Liver (tissue), 8 donors: ENCODE measurements at regions not wholly inside any gene's neighbourhood (a gene's known extent, or its start where the extent isn't known, plus 50 kb on each side); places are given as distances from the start of the nearest gene placed in this dataset.

Experiments
- DNase-seq: peaks from one replicate; pipeline ENCODE4 v3.0.0-alpha.2; 2017; ENCODE audit warnings: low spot score
- H3K27ac ChIP-seq, 2 donors: one replicate each; pipeline ENCODE4 v1.7.0; 2013; ENCODE audit warnings: inconsistent platforms in 2 of 2, low read length in 2 of 2, control low read depth in 1 of 2, low read depth in 1 of 2, mild to moderate bottlenecking in 1 of 2
- H3K27me3 ChIP-seq, 4 donors: one replicate each; pipeline versions ENCODE4 v1.6.1 to v1.7.0; 2013; ENCODE audit warnings: low read length in 3 of 4, inconsistent platforms in 1 of 4, mild to moderate bottlenecking in 1 of 4, moderate library complexity in 1 of 4; ENCODE audit not compliant: control insufficient read depth in 4 of 4, insufficient read depth in 4 of 4
- H3K36me3 ChIP-seq, 4 donors: one replicate each; pipeline versions ENCODE4 v1.6.1 to v1.7.0; 2013; ENCODE audit warnings: low read length in 3 of 4, mild to moderate bottlenecking in 3 of 4, low read depth in 1 of 4, moderate library complexity in 1 of 4; ENCODE audit not compliant: control insufficient read depth in 4 of 4, insufficient read depth in 3 of 4
- H3K4me1 ChIP-seq, 4 donors: one replicate each; pipeline versions ENCODE4 v1.6.1 to v1.7.0; 2013; ENCODE audit warnings: low read length in 3 of 4, mild to moderate bottlenecking in 3 of 4, moderate library complexity in 1 of 4; ENCODE audit not compliant: control insufficient read depth in 4 of 4, insufficient read depth in 4 of 4
- H3K4me3 ChIP-seq, 3 donors: one replicate each; pipeline versions ENCODE4 v1.6.1 to v1.7.0; 2013; ENCODE audit warnings: low read length in 3 of 3, control low read depth in 1 of 3, low read depth in 1 of 3, mild to moderate bottlenecking in 1 of 3
- H3K9ac ChIP-seq, 2 donors: one replicate each; pipeline ENCODE4 v1.7.0; 2013; ENCODE audit warnings: low read length in 2 of 2, mild to moderate bottlenecking in 2 of 2, moderate library complexity in 2 of 2, control low read depth in 1 of 2, low read depth in 1 of 2
- H3K9me3 ChIP-seq, 4 donors: one replicate each; pipeline versions ENCODE4 v1.6.1 to v1.7.0; 2013; ENCODE audit warnings: low read length in 3 of 4; ENCODE audit not compliant: control insufficient read depth in 4 of 4
- ATF3 ChIP-seq: IDR thresholded peaks from 2 replicates; pipeline ENCODE4 v1.6.1; 2016; ENCODE audit warnings: antibody characterized with exemption
- FOXA1 ChIP-seq: IDR thresholded peaks from 2 replicates; pipeline ENCODE4 v1.6.1; 2016; ENCODE audit warnings: antibody characterized with exemption
- FOXA2 ChIP-seq: IDR thresholded peaks from 2 replicates; pipeline ENCODE4 v1.6.1; 2016; ENCODE audit warnings: antibody characterized with exemption
- GABPA ChIP-seq, 2 donors: IDR thresholded peaks in 1 of 2; conservative IDR thresholded peaks in 1 of 2; 2 replicates each; pipeline ENCODE4 v1.6.1; 2016; ENCODE audit warnings: antibody characterized with exemption in 2 of 2, mild to moderate bottlenecking in 1 of 2, moderate library complexity in 1 of 2
- HNF4A ChIP-seq, 2 donors: conservative IDR thresholded peaks; 2 replicates each; pipeline ENCODE4 v1.6.1; 2016; ENCODE audit warnings: antibody characterized with exemption in 2 of 2, mild to moderate bottlenecking in 2 of 2
- HNF4G ChIP-seq: IDR thresholded peaks from 2 replicates; pipeline ENCODE4 v1.6.1; 2016; ENCODE audit warnings: antibody characterized with exemption
- JUND ChIP-seq, 2 donors: IDR thresholded peaks; 2 replicates each; pipeline ENCODE4 v1.6.1; 2016; ENCODE audit warnings: antibody characterized with exemption in 2 of 2
- RAD21 ChIP-seq, 2 donors: IDR thresholded peaks; 2 replicates each; pipeline ENCODE4 v1.6.1; 2016; ENCODE audit warnings: antibody characterized with exemption in 2 of 2, mild to moderate bottlenecking in 2 of 2
- REST ChIP-seq: IDR thresholded peaks from 2 replicates; pipeline ENCODE4 v1.6.1; 2016; ENCODE audit warnings: antibody characterized with exemption, mild to moderate bottlenecking
- RXRA ChIP-seq, 2 donors: IDR thresholded peaks; 2 replicates each; pipeline ENCODE4 v1.6.1; 2017 to 2018; ENCODE audit warnings: antibody characterized with exemption in 2 of 2, mild to moderate bottlenecking in 1 of 2
- YY1 ChIP-seq: IDR thresholded peaks from 2 replicates; pipeline ENCODE4 v1.6.1; 2016; ENCODE audit warnings: antibody characterized with exemption, mild to moderate bottlenecking
- ZBTB33 ChIP-seq: IDR thresholded peaks from 2 replicates; pipeline ENCODE4 v1.6.1; 2016; ENCODE audit warnings: antibody characterized with exemption
- whole genome bisulfite sequencing: extraction: QIAGEN DNeasy Blood & Tissue Kit; methylation state at CpG from one replicate; pipeline ENCODE4 v1.1.7; 2013; 5-methylcytosine and 5-hydroxymethylcytosine counted together
- TF ChIP-seq, protein P1 (sequence below): fragments of 150-350 bp; IDR thresholded peaks from 2 replicates; pipeline ENCODE4 v1.5.1; 2017; ENCODE audit warnings: improper control_type of control experiment, low read depth, low read length; ENCODE audit not compliant: missing input control
- donor health status: healthy.
- donor health status: healthy.
- donor health status: healthy.
- donor health status: healthy.
- donor health status: healthy.

DNA sequence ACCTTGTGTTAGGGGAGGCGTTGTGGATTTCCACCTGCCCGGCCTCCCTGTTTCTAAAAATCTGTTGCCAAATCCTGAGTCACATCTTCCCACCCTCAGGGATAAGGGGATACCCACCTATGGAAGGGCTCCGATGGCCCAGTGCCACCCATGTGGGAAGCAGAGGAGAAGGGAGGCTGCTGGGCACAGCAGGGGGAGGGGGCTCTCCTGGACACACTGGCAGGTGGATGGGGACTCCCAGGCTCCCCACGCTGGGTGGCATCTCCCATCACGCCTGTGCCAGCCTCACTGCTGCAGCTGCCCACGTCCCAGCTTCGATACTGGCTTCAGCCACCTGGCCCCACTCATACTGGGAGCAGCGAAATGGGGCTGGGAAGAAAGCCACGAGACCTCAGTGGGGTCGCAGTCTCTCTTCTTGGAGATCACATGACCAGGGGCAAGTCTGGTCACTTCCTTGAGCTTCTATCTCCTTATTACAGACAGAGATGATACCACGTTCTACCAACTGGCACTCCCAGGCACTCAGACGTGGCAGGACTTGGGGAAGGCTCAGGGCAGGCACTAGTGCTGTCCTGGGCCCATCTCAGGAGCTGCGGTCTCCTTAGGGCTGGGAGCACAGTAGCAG is 72.2 kb downstream of the PITPNM2 start:
- H3K27me3 ChIP-seq: no peaks in the 10 kb centered on the region
- peaks cover 5 to 31% (median 24%) of the 10 kb centered on the region in 4 donors for H3K4me1 ChIP-seq
- no peaks in the 10 kb centered on the region for H3K9me3 ChIP-seq
- no peak for DNase-seq
- no peak overlapping the region for H3K4me3 ChIP-seq
- TF ChIP-seq, protein P1, sequence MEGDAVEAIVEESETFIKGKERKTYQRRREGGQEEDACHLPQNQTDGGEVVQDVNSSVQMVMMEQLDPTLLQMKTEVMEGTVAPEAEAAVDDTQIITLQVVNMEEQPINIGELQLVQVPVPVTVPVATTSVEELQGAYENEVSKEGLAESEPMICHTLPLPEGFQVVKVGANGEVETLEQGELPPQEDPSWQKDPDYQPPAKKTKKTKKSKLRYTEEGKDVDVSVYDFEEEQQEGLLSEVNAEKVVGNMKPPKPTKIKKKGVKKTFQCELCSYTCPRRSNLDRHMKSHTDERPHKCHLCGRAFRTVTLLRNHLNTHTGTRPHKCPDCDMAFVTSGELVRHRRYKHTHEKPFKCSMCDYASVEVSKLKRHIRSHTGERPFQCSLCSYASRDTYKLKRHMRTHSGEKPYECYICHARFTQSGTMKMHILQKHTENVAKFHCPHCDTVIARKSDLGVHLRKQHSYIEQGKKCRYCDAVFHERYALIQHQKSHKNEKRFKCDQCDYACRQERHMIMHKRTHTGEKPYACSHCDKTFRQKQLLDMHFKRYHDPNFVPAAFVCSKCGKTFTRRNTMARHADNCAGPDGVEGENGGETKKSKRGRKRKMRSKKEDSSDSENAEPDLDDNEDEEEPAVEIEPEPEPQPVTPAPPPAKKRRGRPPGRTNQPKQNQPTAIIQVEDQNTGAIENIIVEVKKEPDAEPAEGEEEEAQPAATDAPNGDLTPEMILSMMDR: no peak
- H3K9ac ChIP-seq: no peak overlapping the region
- no peak overlapping the region for H3K27ac ChIP-seq
- WGBS: 93% methylated on average over 13 of the region's 13 CpGs
- H3K36me3 ChIP-seq: no peaks in the 10 kb centered on the region

DNA sequence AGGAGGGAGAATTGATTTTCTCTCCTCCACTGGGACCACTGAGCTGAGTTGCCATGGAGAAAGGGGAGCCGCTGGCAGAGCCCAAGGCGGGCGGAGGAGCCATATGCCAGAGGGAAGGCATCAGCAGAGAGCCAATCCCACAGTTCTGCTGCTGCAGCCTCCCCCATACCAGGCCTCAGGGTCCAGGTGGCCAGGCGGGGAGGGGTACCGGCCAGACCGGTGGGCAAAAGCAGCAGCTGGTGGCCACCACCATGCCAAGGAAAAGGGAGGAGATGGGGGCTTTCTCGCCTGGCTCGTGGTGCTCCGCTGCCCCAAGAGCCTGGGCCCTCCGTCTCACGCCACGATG is 72.8 kb downstream of the PITPNM2 start:
- Histone ChIP-seq H3K4me1 (peaks cover 5 to 31% (median 22%) of the 10 kb centered on the region in 4 donors), H3K9ac (no peak overlapping the region), H3K27ac (no peak overlapping the region), H3K27me3 (no peaks in the 10 kb centered on the region), H3K36me3 (no peaks in the 10 kb centered on the region), H3K4me3 (no peak overlapping the region), H3K9me3 (no peaks in the 10 kb centered on the region)
- no peak for DNase-seq
- WGBS: 97% methylated on average over 12 of the region's 12 CpGs
- TF ChIP-seq YY1 (no peak), REST (no peak), HNF4A (conservative IDR thresholded peaks at IDR 0.05) (no peak), JUND (IDR thresholded peaks at IDR 0.05) (no peak), ZBTB33 (no peak), GABPA (IDR thresholded peaks at IDR 0.05 in 1 of 2, conservative IDR thresholded peaks at IDR 0.05 in 1 of 2) (no peak)

GRCh38 chr12:123077298-123078119 is 73.4 kb downstream of the PITPNM2 start:
- H3K4me1 ChIP-seq: peaks cover 5 to 35% (median 24%) of the 10 kb centered on the region in 4 donors
- no peak for DNase-seq
- no peak overlapping the region for H3K9ac ChIP-seq
- peak overlapping the region in 1 of 2 donors; percentile 70 for H3K27ac ChIP-seq
- TF ChIP-seq REST: no peak
- TF ChIP-seq JUND (IDR thresholded peaks at IDR 0.05): no peak
- TF ChIP-seq GABPA (IDR thresholded peaks at IDR 0.05 in 1 of 2, conservative IDR thresholded peaks at IDR 0.05 in 1 of 2): no peak
- no peak for TF ChIP-seq RAD21 (IDR thresholded peaks at IDR 0.05)
- TF ChIP-seq HNF4G: no peak
- no peak for TF ChIP-seq FOXA2
- TF ChIP-seq FOXA1: no peak
- TF ChIP-seq HNF4A (conservative IDR thresholded peaks at IDR 0.05): no peak
- no peak for TF ChIP-seq RXRA (IDR thresholded peaks at IDR 0.05)
- TF ChIP-seq ATF3: no peak
- H3K27me3 ChIP-seq: no peaks in the 10 kb centered on the region
- 95% methylated on average over 22 of the region's 22 CpGs for WGBS
- H3K36me3 ChIP-seq: no peaks in the 10 kb centered on the region
- H3K4me3 ChIP-seq: no peak overlapping the region
- no peaks in the 10 kb centered on the region for H3K9me3 ChIP-seq
